ENCODE measurements at regions not wholly inside any gene's neighbourhood (a gene's known extent, or its start where the extent isn't known, plus 50 kb on each side); places are given as distances from the start of the nearest gene placed in this dataset.

DNA sequence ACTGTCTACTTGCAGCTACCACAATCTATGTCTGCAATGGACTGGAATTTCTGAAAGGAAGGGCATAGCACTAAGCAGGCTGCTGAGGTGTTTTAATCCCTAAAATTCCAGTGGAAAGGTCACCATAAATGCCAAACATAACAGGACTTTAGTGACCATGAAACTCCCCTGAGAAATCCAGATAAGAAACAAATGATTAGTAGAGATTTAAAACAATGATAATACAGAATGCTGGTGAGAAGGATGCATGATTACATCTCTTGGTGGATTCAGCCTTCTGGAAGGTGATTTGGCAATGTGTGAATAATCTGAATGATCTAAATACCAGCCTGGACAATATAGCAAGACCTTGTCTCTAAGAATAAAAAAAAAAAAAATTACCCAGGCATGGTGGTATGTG is 475.0 kb upstream of the CBLB start:
- Histone ChIP-seq H3K27me3 (replicated peaks in 2 of 5; ENCODE audit: control insufficient read depth in 4 of 5, insufficient read depth in 5 of 5, low read length in 4 of 5) (no peaks in the 10 kb centered on the region), H3K4me1 (ENCODE audit: control extremely low read depth in 1 of 4, control insufficient read depth in 4 of 4, insufficient read depth in 4 of 4, low read length in 3 of 4) (peaks cover 0 to under 1% (median 0%) of the 10 kb centered on the region in 4 experiments), H3K27ac (ENCODE audit: insufficient read depth in 1 of 2, low read depth in 1 of 2, low read length in 2 of 2, poor library complexity in 1 of 2, severe bottlenecking in 2 of 2) (no peak overlapping the region), H3K9me3 (ENCODE audit: control extremely low read depth in 1 of 5, control insufficient read depth in 4 of 5, insufficient read depth in 2 of 5, low read depth in 1 of 5, low read length in 4 of 5) (no peaks in the 10 kb centered on the region), H3K4me3 (ENCODE audit: control insufficient read depth in 1 of 7, extremely low read depth in 1 of 7, insufficient read depth in 4 of 7, low read depth in 2 of 7, low read length in 6 of 7) (no peak overlapping the region), H3K36me3 (ENCODE audit: control insufficient read depth in 4 of 4, insufficient read depth in 4 of 4, low read length in 3 of 4) (no peaks in the 10 kb centered on the region)
- ChIA-PET POLR2A (no interaction called here), CTCF (no interaction called here)
- no peak for DNase-seq

DNA sequence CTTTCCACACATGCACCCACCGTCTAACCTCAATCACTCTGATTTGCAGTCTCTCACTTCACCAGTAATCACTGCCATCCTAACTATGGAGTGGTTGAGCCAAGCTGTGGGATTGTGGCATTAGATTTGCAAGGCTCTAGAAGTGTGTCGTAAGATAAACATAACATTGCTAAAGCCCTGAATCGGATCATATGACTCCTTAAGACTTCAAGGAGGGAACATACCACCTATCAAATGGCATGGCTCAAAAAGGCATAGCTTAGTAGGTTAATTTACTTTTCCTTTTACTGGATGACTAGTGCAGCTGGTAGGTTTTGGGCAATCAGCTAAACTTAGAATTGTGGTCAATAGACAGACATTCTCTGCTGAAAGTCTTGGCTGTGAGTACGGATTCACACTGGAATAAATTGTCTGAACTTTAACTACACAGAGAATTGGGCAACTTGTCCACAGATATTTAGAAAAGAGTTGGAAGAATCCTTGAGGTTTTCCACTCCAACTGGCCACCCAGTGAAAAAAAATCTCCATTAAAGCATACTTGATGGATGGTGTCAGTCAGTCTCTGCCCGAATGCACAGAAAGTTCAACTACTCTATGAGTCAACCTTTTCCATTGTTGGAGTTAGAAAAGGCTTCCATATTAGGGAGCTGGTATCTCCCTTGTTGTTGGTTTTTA is 476.7 kb upstream of the CBLB start:
- Histone ChIP-seq H3K4me3 (ENCODE audit: control insufficient read depth in 1 of 7, extremely low read depth in 1 of 7, insufficient read depth in 4 of 7, low read depth in 2 of 7, low read length in 6 of 7) (no peak overlapping the region), H3K9me3 (ENCODE audit: control extremely low read depth in 1 of 5, control insufficient read depth in 4 of 5, insufficient read depth in 2 of 5, low read depth in 1 of 5, low read length in 4 of 5) (no peaks in the 10 kb centered on the region), H3K27me3 (replicated peaks in 2 of 5; ENCODE audit: control insufficient read depth in 4 of 5, insufficient read depth in 5 of 5, low read length in 4 of 5) (no peaks in the 10 kb centered on the region), H3K27ac (ENCODE audit: insufficient read depth in 1 of 2, low read depth in 1 of 2, low read length in 2 of 2, poor library complexity in 1 of 2, severe bottlenecking in 2 of 2) (no peak overlapping the region), H3K36me3 (ENCODE audit: control insufficient read depth in 4 of 4, insufficient read depth in 4 of 4, low read length in 3 of 4) (no peaks in the 10 kb centered on the region), H3K4me1 (ENCODE audit: control extremely low read depth in 1 of 4, control insufficient read depth in 4 of 4, insufficient read depth in 4 of 4, low read length in 3 of 4) (no peaks in the 10 kb centered on the region)
- POLR2A ChIA-PET = no interaction called here
- peak in 1 of 3 donors; percentile 3 for DNase-seq
- 97% methylated on average over 5 of the region's 5 CpGs for WGBS (ENCODE audit: insufficient coverage)
- CTCF ChIA-PET = interaction anchor here (0.7 kb wide), 1 partner anchor 108 kb away, joined by 4 read pairs; no protein-coding TSS in a partner anchor

DNA sequence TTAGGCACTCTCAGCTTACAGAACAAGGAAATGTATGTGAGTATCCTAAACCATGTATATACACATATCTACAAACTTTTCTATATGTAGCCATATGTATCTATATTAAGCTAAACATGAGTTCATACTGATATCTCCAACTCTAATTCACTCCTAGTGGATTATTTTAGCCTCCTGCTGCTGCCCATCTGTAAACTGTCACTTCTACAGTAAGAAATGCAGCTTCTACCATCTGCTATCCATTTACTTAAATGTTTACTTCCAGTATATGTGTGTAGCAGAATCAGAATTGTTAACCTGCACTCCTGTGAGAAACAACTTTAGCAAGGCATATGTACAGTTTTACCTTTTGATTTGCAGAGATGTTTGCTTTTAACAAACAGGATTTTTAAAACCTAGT is 478.5 kb upstream of the CBLB start:
- ChIA-PET CTCF (no interaction called here), POLR2A (no interaction called here)
- H3K9me3 ChIP-seq (ENCODE audit: control extremely low read depth in 1 of 5, control insufficient read depth in 4 of 5, insufficient read depth in 2 of 5, low read depth in 1 of 5, low read length in 4 of 5) = no peaks in the 10 kb centered on the region

GRCh38 chr3:106348139-106348690 is 479.4 kb upstream of the CBLB start:
- Histone ChIP-seq H3K4me1 (ENCODE audit: control extremely low read depth in 1 of 4, control insufficient read depth in 4 of 4, insufficient read depth in 4 of 4, low read length in 3 of 4) (no peaks in the 10 kb centered on the region), H3K9me3 (ENCODE audit: control extremely low read depth in 1 of 5, control insufficient read depth in 4 of 5, insufficient read depth in 2 of 5, low read depth in 1 of 5, low read length in 4 of 5) (no peaks in the 10 kb centered on the region), H3K4me3 (ENCODE audit: control insufficient read depth in 1 of 7, extremely low read depth in 1 of 7, insufficient read depth in 4 of 7, low read depth in 2 of 7, low read length in 6 of 7) (no peak overlapping the region), H3K36me3 (ENCODE audit: control insufficient read depth in 4 of 4, insufficient read depth in 4 of 4, low read length in 3 of 4) (no peaks in the 10 kb centered on the region), H3K27me3 (replicated peaks in 2 of 5; ENCODE audit: control insufficient read depth in 4 of 5, insufficient read depth in 5 of 5, low read length in 4 of 5) (no peaks in the 10 kb centered on the region), H3K27ac (ENCODE audit: insufficient read depth in 1 of 2, low read depth in 1 of 2, low read length in 2 of 2, poor library complexity in 1 of 2, severe bottlenecking in 2 of 2) (no peak overlapping the region)
- DNase-seq = no peak
- ChIA-PET CTCF (no interaction called here), POLR2A (no interaction called here)
- WGBS (ENCODE audit: insufficient coverage) = 100% methylated on average over 1 of the region's 3 CpGs

More for the DNA sequence above, 478.5 kb upstream of the CBLB start:
- no peak for DNase-seq
- Histone ChIP-seq H3K4me3 (ENCODE audit: control insufficient read depth in 1 of 7, extremely low read depth in 1 of 7, insufficient read depth in 4 of 7, low read depth in 2 of 7, low read length in 6 of 7) (no peak overlapping the region), H3K36me3 (ENCODE audit: control insufficient read depth in 4 of 4, insufficient read depth in 4 of 4, low read length in 3 of 4) (no peaks in the 10 kb centered on the region), H3K27me3 (replicated peaks in 2 of 5; ENCODE audit: control insufficient read depth in 4 of 5, insufficient read depth in 5 of 5, low read length in 4 of 5) (no peaks in the 10 kb centered on the region), H3K4me1 (ENCODE audit: control extremely low read depth in 1 of 4, control insufficient read depth in 4 of 4, insufficient read depth in 4 of 4, low read length in 3 of 4) (no peaks in the 10 kb centered on the region), H3K27ac (ENCODE audit: insufficient read depth in 1 of 2, low read depth in 1 of 2, low read length in 2 of 2, poor library complexity in 1 of 2, severe bottlenecking in 2 of 2) (no peak overlapping the region)

- DNase-seq = peak; percentile 8 to 52 (median 38)
- ChIA-PET CTCF (no interaction called here), POLR2A (no interaction called here)
These were observed 480.5 kb upstream of the CBLB start for GRCh38 chr3:106349191-106349881.

DNA sequence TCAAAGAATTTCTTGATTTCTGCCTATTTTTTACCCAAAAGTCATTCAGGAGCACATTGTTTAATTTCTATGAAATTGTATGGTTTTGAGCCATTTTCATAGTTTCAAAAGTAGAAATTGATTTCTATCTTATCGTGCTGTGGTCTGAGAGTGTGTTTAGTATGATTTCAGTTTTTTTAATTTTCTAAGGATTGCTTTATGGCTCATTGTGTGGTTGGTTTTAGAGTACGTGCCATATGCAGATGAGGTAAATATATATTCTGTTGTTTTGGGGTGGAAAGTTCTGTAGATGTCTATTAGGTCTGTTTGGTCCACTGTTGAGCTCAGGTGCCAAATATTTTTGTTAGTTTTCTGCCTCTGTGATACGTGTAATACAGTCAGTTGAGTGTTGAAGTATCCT is 487.1 kb upstream of the CBLB start:
- Histone ChIP-seq H3K9me3 (ENCODE audit: control extremely low read depth in 1 of 5, control insufficient read depth in 4 of 5, insufficient read depth in 2 of 5, low read depth in 1 of 5, low read length in 4 of 5) (peaks cover 0 to 3% (median 0%) of the 10 kb centered on the region in 5 experiments), H3K27me3 (replicated peaks in 2 of 5; ENCODE audit: control insufficient read depth in 4 of 5, insufficient read depth in 5 of 5, low read length in 4 of 5) (no peaks in the 10 kb centered on the region), H3K27ac (ENCODE audit: insufficient read depth in 1 of 2, low read depth in 1 of 2, low read length in 2 of 2, poor library complexity in 1 of 2, severe bottlenecking in 2 of 2) (no peak overlapping the region), H3K4me3 (ENCODE audit: control insufficient read depth in 1 of 7, extremely low read depth in 1 of 7, insufficient read depth in 4 of 7, low read depth in 2 of 7, low read length in 6 of 7) (no peak overlapping the region), H3K4me1 (ENCODE audit: control extremely low read depth in 1 of 4, control insufficient read depth in 4 of 4, insufficient read depth in 4 of 4, low read length in 3 of 4) (no peaks in the 10 kb centered on the region), H3K36me3 (ENCODE audit: control insufficient read depth in 4 of 4, insufficient read depth in 4 of 4, low read length in 3 of 4) (no peaks in the 10 kb centered on the region)
- WGBS (ENCODE audit: insufficient coverage) = 100% methylated on average over 1 of the region's 3 CpGs
- no peak for DNase-seq
- POLR2A ChIA-PET = no interaction called here
- CTCF ChIA-PET = no interaction called here

More at GRCh38 chr3:106349191-106349881, 480.5 kb upstream of the CBLB start:
- H3K27me3 ChIP-seq (replicated peaks in 2 of 5; ENCODE audit: control insufficient read depth in 4 of 5, insufficient read depth in 5 of 5, low read length in 4 of 5) = no peaks in the 10 kb centered on the region
- WGBS (ENCODE audit: insufficient coverage) = 100% methylated on average over 1 of the region's 2 CpGs
- no peaks in the 10 kb centered on the region for H3K4me1 ChIP-seq (ENCODE audit: control extremely low read depth in 1 of 4, control insufficient read depth in 4 of 4, insufficient read depth in 4 of 4, low read length in 3 of 4)
- no peak overlapping the region for H3K4me3 ChIP-seq (ENCODE audit: control insufficient read depth in 1 of 7, extremely low read depth in 1 of 7, insufficient read depth in 4 of 7, low read depth in 2 of 7, low read length in 6 of 7)
- no peak overlapping the region for H3K27ac ChIP-seq (ENCODE audit: insufficient read depth in 1 of 2, low read depth in 1 of 2, low read length in 2 of 2, poor library complexity in 1 of 2, severe bottlenecking in 2 of 2)
- H3K36me3 ChIP-seq (ENCODE audit: control insufficient read depth in 4 of 4, insufficient read depth in 4 of 4, low read length in 3 of 4) = no peaks in the 10 kb centered on the region
- H3K9me3 ChIP-seq (ENCODE audit: control extremely low read depth in 1 of 5, control insufficient read depth in 4 of 5, insufficient read depth in 2 of 5, low read depth in 1 of 5, low read length in 4 of 5) = no peaks in the 10 kb centered on the region

- H3K27ac ChIP-seq (ENCODE audit: insufficient read depth in 1 of 2, low read depth in 1 of 2, low read length in 2 of 2, poor library complexity in 1 of 2, severe bottlenecking in 2 of 2) = no peak overlapping the region
- CTCF ChIA-PET = no interaction called here
- no peak overlapping the region for H3K4me3 ChIP-seq (ENCODE audit: control insufficient read depth in 1 of 7, extremely low read depth in 1 of 7, insufficient read depth in 4 of 7, low read depth in 2 of 7, low read length in 6 of 7)
- H3K36me3 ChIP-seq (ENCODE audit: control insufficient read depth in 4 of 4, insufficient read depth in 4 of 4, low read length in 3 of 4) = no peaks in the 10 kb centered on the region
- no peaks in the 10 kb centered on the region for H3K4me1 ChIP-seq (ENCODE audit: control extremely low read depth in 1 of 4, control insufficient read depth in 4 of 4, insufficient read depth in 4 of 4, low read length in 3 of 4)
- H3K27me3 ChIP-seq (replicated peaks in 2 of 5; ENCODE audit: control insufficient read depth in 4 of 5, insufficient read depth in 5 of 5, low read length in 4 of 5) = no peaks in the 10 kb centered on the region
- DNase-seq = no peak
- POLR2A ChIA-PET = no interaction called here
- H3K9me3 ChIP-seq (ENCODE audit: control extremely low read depth in 1 of 5, control insufficient read depth in 4 of 5, insufficient read depth in 2 of 5, low read depth in 1 of 5, low read length in 4 of 5) = peaks cover 0 to 3% (median 0%) of the 10 kb centered on the region in 5 experiments
- WGBS (ENCODE audit: insufficient coverage) = 100% methylated on average over 3 of the region's 3 CpGs
These were observed 490.9 kb upstream of the CBLB start for GRCh38 chr3:106359692-106360091.

Data from common myeloid progenitor, CD34-positive (primary cell).